ENCODE measurements at regions not wholly inside any gene's neighbourhood (a gene's known extent, or its start where the extent isn't known, plus 50 kb on each side); places are given as distances from the start of the nearest gene placed in this dataset.

GRCh38 chr2:156958374-156958773 is 299.1 kb upstream of the GALNT5 start:
- 90 to 93% methylated on average over 4 of the region's 4 CpGs for WGBS, 2 donors
- Histone ChIP-seq H3K4me1 (no peaks in the 10 kb centered on the region), H3K9me3 (peaks cover 0 to 42% (median 3%) of the 10 kb centered on the region in 4 donors), H3K27me3 (no peaks in the 10 kb centered on the region), H3K4me3 (no peak overlapping the region), H3K36me3 (no peaks in the 10 kb centered on the region), H3K27ac (no peak overlapping the region)
- TF ChIP-seq POLR2A (IDR thresholded peaks at IDR 0.05) (no peak), EP300 (IDR thresholded peaks at IDR 0.05) (no peak), CTCF (IDR thresholded peaks at IDR 0.05) (no peak)
- DNase-seq (ENCODE audit: low spot score in 2 of 2), result no peak

GRCh38 chr2:156959481-156959880 is 298.0 kb upstream of the GALNT5 start:
- whole genome bisulfite sequencing, 2 donors, result 90 to 91% methylated on average over 4 of the region's 4 CpGs
- H3K9me3 ChIP-seq, result peaks cover 0 to 38% (median 3%) of the 10 kb centered on the region in 4 donors
- H3K27me3 ChIP-seq, result no peaks in the 10 kb centered on the region
- no peak overlapping the region for H3K27ac ChIP-seq
- no peaks in the 10 kb centered on the region for H3K36me3 ChIP-seq
- H3K4me3 ChIP-seq, result no peak overlapping the region
- no peak for TF ChIP-seq POLR2A (IDR thresholded peaks at IDR 0.05)
- no peak for TF ChIP-seq EP300 (IDR thresholded peaks at IDR 0.05)
- TF ChIP-seq CTCF (IDR thresholded peaks at IDR 0.05), result no peak
- H3K4me1 ChIP-seq, result no peaks in the 10 kb centered on the region
- DNase-seq (ENCODE audit: low spot score in 2 of 2), result no peak

- TF ChIP-seq EP300 (IDR thresholded peaks at IDR 0.05), result no peak
- TF ChIP-seq POLR2A (IDR thresholded peaks at IDR 0.05), result no peak
- Histone ChIP-seq H3K4me3 (no peak overlapping the region), H3K9me3 (no peaks in the 10 kb centered on the region), H3K27me3 (no peaks in the 10 kb centered on the region), H3K4me1 (no peaks in the 10 kb centered on the region), H3K27ac (no peak overlapping the region), H3K36me3 (no peaks in the 10 kb centered on the region)
- no peak for DNase-seq (ENCODE audit: low spot score in 2 of 2)
- WGBS, 2 donors, result 69 to 72% methylated on average over 2 of the region's 2 CpGs
Measured at GRCh38 chr2:156982615-156983014, 274.9 kb upstream of the GALNT5 start.

GRCh38 chr2:156986339-156986988 is 271.0 kb upstream of the GALNT5 start:
- Histone ChIP-seq H3K4me3 (no peak overlapping the region), H3K4me1 (no peaks in the 10 kb centered on the region), H3K9me3 (no peaks in the 10 kb centered on the region), H3K36me3 (no peaks in the 10 kb centered on the region), H3K27me3 (no peaks in the 10 kb centered on the region), H3K27ac (no peak overlapping the region)
- 62% methylated on average over 4 of the region's 4 CpGs for WGBS, 2 donors
- DNase-seq (ENCODE audit: low spot score in 2 of 2), result no peak
- TF ChIP-seq POLR2A (IDR thresholded peaks at IDR 0.05), result no peak

GRCh38 chr2:156999661-157000060 is 257.8 kb upstream of the GALNT5 start:
- Histone ChIP-seq H3K36me3 (no peaks in the 10 kb centered on the region), H3K4me1 (no peaks in the 10 kb centered on the region), H3K9me3 (peaks cover 0 to 5% (median 2%) of the 10 kb centered on the region in 4 donors), H3K4me3 (no peak overlapping the region), H3K27me3 (no peaks in the 10 kb centered on the region), H3K27ac (no peak overlapping the region)
- no peak for DNase-seq (ENCODE audit: low spot score in 2 of 2)
- 60 to 79% methylated on average over 4 of the region's 4 CpGs for WGBS, 2 donors
- TF ChIP-seq CTCF (IDR thresholded peaks at IDR 0.05) (no peak), POLR2A (IDR thresholded peaks at IDR 0.05) (no peak), EP300 (IDR thresholded peaks at IDR 0.05) (no peak)

- DNase-seq (ENCODE audit: low spot score in 2 of 2), result no peak
- H3K9me3 ChIP-seq, result peaks cover 0 to 9% (median 3%) of the 10 kb centered on the region in 4 donors
- H3K4me3 ChIP-seq, result no peak overlapping the region
- no peak for TF ChIP-seq POLR2A (IDR thresholded peaks at IDR 0.05)
- TF ChIP-seq CTCF (IDR thresholded peaks at IDR 0.05), result no peak
- TF ChIP-seq EP300 (IDR thresholded peaks at IDR 0.05), result no peak
- no peaks in the 10 kb centered on the region for H3K36me3 ChIP-seq
- no peaks in the 10 kb centered on the region for H3K27me3 ChIP-seq
- WGBS, 2 donors, result 90 to 92% methylated on average over 2 of the region's 2 CpGs
- no peaks in the 10 kb centered on the region for H3K4me1 ChIP-seq
- no peak overlapping the region for H3K27ac ChIP-seq
Measured at GRCh38 chr2:157004789-157005188, 252.7 kb upstream of the GALNT5 start.

Measured in tibial nerve (tissue), 4 donors.